WERI-Rb-1 (cell line): ENCODE measurements at regions not wholly inside any gene's neighbourhood (a gene's known extent, or its start where the extent isn't known, plus 50 kb on each side); places are given as distances from the start of the nearest gene placed in this dataset.

ENCODE experiments used
- DNase-seq: peaks from one replicate; pipeline ENCODE4 v3.0.0-alpha.2; 2020
- H3K27ac ChIP-seq: fragments of 250-450 bp; sonication (Bioruptor Pico); 2 replicates; pipeline ENCODE4 v1.5.1; 2020; ENCODE audit warnings: mild to moderate bottlenecking, moderate library complexity
- H3K27me3 ChIP-seq: fragments of 250-450 bp; sonication (Bioruptor Pico); 2 replicates; pipeline ENCODE4 v1.5.1; 2021; ENCODE audit warnings: mild to moderate bottlenecking, low read depth, moderate library complexity; ENCODE audit not compliant: insufficient read depth, severe bottlenecking
- H3K36me3 ChIP-seq: fragments of 250-450 bp; sonication (Bioruptor Pico); 2 replicates; pipeline ENCODE4 v1.5.1; 2020; ENCODE audit warnings: mild to moderate bottlenecking, moderate library complexity
- H3K4me3 ChIP-seq: 2 replicates; pipeline ENCODE4 v1.5.1; 2011; ENCODE audit warnings: low read depth, mild to moderate bottlenecking, control low read depth, low read length
- H3K9me3 ChIP-seq: fragments of 250-450 bp; sonication (Bioruptor Pico); 2 replicates; pipeline ENCODE4 v1.5.1; 2021; ENCODE audit warnings: mild to moderate bottlenecking, moderate library complexity; ENCODE audit not compliant: severe bottlenecking
- CTCF ChIP-seq: IDR thresholded peaks from 2 replicates; pipeline ENCODE4 v1.5.1; 2011; ENCODE audit warnings: low read depth, mild to moderate bottlenecking, control low read depth, inconsistent platforms, low read length

- Histone ChIP-seq H3K9me3 (no peaks in the 10 kb centered on the region), H3K4me3 (no peak overlapping the region), H3K36me3 (no peaks in the 10 kb centered on the region), H3K27ac (no peak overlapping the region), H3K27me3 (no peaks in the 10 kb centered on the region)
- DNase-seq: no peak
- TF ChIP-seq CTCF: no peak
Observed at GRCh38 chr13:48775285-48775684, 121.6 kb downstream of the CYSLTR2 start.

- no peak overlapping the region for H3K4me3 ChIP-seq
Observed at GRCh38 chr13:48775804-48776203, 122.1 kb downstream of the CYSLTR2 start.

GRCh38 chr13:48776401-48776800, 122.7 kb downstream of the CYSLTR2 start:
- TF ChIP-seq CTCF: no peak
- Histone ChIP-seq H3K36me3 (no peaks in the 10 kb centered on the region), H3K27me3 (no peaks in the 10 kb centered on the region), H3K27ac (no peak overlapping the region), H3K4me3 (no peak overlapping the region), H3K9me3 (no peaks in the 10 kb centered on the region)
- DNase-seq: no peak

More at GRCh38 chr13:48775804-48776203, 122.1 kb downstream of the CYSLTR2 start:
- TF ChIP-seq CTCF: no peak
- no peaks in the 10 kb centered on the region for H3K36me3 ChIP-seq
- no peak overlapping the region for H3K27ac ChIP-seq
- no peaks in the 10 kb centered on the region for H3K9me3 ChIP-seq
- no peaks in the 10 kb centered on the region for H3K27me3 ChIP-seq
- no peak for DNase-seq

- Histone ChIP-seq H3K27me3 (no peaks in the 10 kb centered on the region), H3K4me3 (no peak overlapping the region), H3K27ac (no peak overlapping the region), H3K9me3 (no peaks in the 10 kb centered on the region), H3K36me3 (no peaks in the 10 kb centered on the region)
- no peak for TF ChIP-seq CTCF
- no peak for DNase-seq
Observed at GRCh38 chr13:48778610-48779009, 124.9 kb downstream of the CYSLTR2 start.

GRCh38 chr13:48780713-48781341, 127.1 kb downstream of the CYSLTR2 start:
- no peak for DNase-seq
- H3K27me3 ChIP-seq: no peaks in the 10 kb centered on the region
- no peak overlapping the region for H3K27ac ChIP-seq
- TF ChIP-seq CTCF: no peak
- no peaks in the 10 kb centered on the region for H3K9me3 ChIP-seq
- H3K36me3 ChIP-seq: no peaks in the 10 kb centered on the region
- no peak overlapping the region for H3K4me3 ChIP-seq

- Histone ChIP-seq H3K27me3 (no peaks in the 10 kb centered on the region), H3K4me3 (no peak overlapping the region), H3K36me3 (no peaks in the 10 kb centered on the region), H3K27ac (no peak overlapping the region), H3K9me3 (no peaks in the 10 kb centered on the region)
- no peak for DNase-seq
- no peak for TF ChIP-seq CTCF
Observed at GRCh38 chr13:48782429-48782840, 128.7 kb downstream of the CYSLTR2 start.
